Mucosa of rectum (tissue), 2 donors: ENCODE measurements at regions not wholly inside any gene's neighbourhood (a gene's known extent, or its start where the extent isn't known, plus 50 kb on each side); places are given as distances from the start of the nearest gene placed in this dataset.

Experiments
- H3K27ac ChIP-seq, 2 donors: one replicate each; pipeline ENCODE4 v1.7.0; 2013; ENCODE audit warnings: inconsistent platforms in 2 of 2, low read depth in 2 of 2, low read length in 2 of 2
- H3K27me3 ChIP-seq, 2 donors: one replicate each; pipeline ENCODE4 v1.7.0; 2013; ENCODE audit warnings: low read length in 2 of 2; ENCODE audit not compliant: control insufficient read depth in 2 of 2, insufficient read depth in 2 of 2
- H3K36me3 ChIP-seq, 2 donors: one replicate each; pipeline ENCODE4 v1.7.0; 2013; ENCODE audit warnings: low read length in 2 of 2; ENCODE audit not compliant: control insufficient read depth in 2 of 2, insufficient read depth in 2 of 2
- H3K4me1 ChIP-seq, 2 donors: one replicate each; pipeline ENCODE4 v1.7.0; 2013; ENCODE audit warnings: low read length in 2 of 2, mild to moderate bottlenecking in 1 of 2; ENCODE audit not compliant: control insufficient read depth in 2 of 2, insufficient read depth in 2 of 2
- H3K4me3 ChIP-seq, 2 donors: one replicate each; pipeline ENCODE4 v1.7.0; 2013; ENCODE audit warnings: low read length in 2 of 2
- H3K9ac ChIP-seq, 2 donors: one replicate each; pipeline ENCODE4 v1.7.0; 2013; ENCODE audit warnings: low read length in 2 of 2, low read depth in 1 of 2, mild to moderate bottlenecking in 1 of 2
- H3K9me3 ChIP-seq, 2 donors: one replicate each; pipeline ENCODE4 v1.7.0; 2013; ENCODE audit warnings: low read length in 2 of 2; ENCODE audit not compliant: control insufficient read depth in 2 of 2
- donor health status: healthy.
- donor health status: Normal muscosa, but diverticular disease.

- H3K9me3 ChIP-seq: no peaks in the 10 kb centered on the region
- H3K4me3 ChIP-seq: no peak overlapping the region
- peaks cover 0 to 4% of the 10 kb centered on the region in 2 donors for H3K27me3 ChIP-seq
- no peaks in the 10 kb centered on the region for H3K36me3 ChIP-seq
- H3K9ac ChIP-seq: no peak overlapping the region
- H3K4me1 ChIP-seq: no peaks in the 10 kb centered on the region
- no peak overlapping the region for H3K27ac ChIP-seq
Measured at GRCh38 chr14:101498526-101498860, 62.8 kb upstream of the DIO3 start.

GRCh38 chr14:101499080-101499479 is 62.2 kb upstream of the DIO3 start:
- no peaks in the 10 kb centered on the region for H3K9me3 ChIP-seq
- no peaks in the 10 kb centered on the region for H3K36me3 ChIP-seq
- no peak overlapping the region for H3K9ac ChIP-seq
- peaks cover 0 to 4% of the 10 kb centered on the region in 2 donors for H3K27me3 ChIP-seq
- no peak overlapping the region for H3K27ac ChIP-seq
- no peaks in the 10 kb centered on the region for H3K4me1 ChIP-seq
- H3K4me3 ChIP-seq: no peak overlapping the region

DNA sequence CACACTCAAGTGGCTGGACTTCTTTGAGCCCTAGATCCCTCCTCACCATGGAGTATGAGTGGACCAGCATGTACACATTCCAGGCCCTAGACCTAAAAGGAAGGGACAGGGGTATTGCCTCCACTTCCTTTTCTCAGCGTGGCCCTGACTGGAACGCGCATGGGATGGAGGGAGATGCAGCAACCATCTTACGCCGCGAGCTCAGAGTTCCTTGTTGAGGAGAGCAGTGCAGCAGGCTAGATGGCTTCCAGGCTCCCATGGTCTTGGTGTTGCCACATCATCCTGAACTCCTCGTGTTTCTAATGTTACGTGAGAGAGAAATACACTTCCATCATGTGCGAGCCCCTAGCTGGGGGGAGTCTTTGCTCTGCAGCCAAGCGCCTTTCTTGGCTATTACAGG is 61.8 kb upstream of the DIO3 start:
- no peaks in the 10 kb centered on the region for H3K4me1 ChIP-seq
- peaks cover 0 to 4% of the 10 kb centered on the region in 2 donors for H3K27me3 ChIP-seq
- H3K4me3 ChIP-seq: no peak overlapping the region
- H3K36me3 ChIP-seq: no peaks in the 10 kb centered on the region
- no peaks in the 10 kb centered on the region for H3K9me3 ChIP-seq
- H3K9ac ChIP-seq: no peak overlapping the region
- H3K27ac ChIP-seq: no peak overlapping the region

DNA sequence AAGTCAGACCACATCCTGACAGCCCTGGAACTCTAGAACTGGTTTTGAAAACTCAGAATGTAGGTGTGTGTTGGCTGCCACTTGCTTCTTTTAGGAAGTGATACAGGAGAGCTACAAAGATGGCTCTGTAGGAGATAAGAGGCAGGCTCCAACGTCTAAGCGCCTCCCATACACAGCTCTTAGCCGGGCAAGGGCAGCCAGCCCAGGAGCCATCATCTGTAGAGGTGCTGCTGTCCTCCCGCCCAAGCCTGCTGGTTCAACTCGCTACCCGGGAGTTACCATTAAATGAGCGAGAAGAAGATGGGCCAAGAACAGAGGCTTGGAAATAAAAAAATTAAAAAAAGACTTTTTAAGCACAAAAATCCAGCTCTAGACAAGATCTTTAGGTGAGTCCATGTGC is 61.2 kb upstream of the DIO3 start:
- Histone ChIP-seq H3K27me3 (peaks cover 0 to 4% of the 10 kb centered on the region in 2 donors), H3K36me3 (no peaks in the 10 kb centered on the region), H3K4me1 (no peaks in the 10 kb centered on the region), H3K27ac (no peak overlapping the region), H3K4me3 (no peak overlapping the region), H3K9ac (no peak overlapping the region), H3K9me3 (no peaks in the 10 kb centered on the region)

DNA sequence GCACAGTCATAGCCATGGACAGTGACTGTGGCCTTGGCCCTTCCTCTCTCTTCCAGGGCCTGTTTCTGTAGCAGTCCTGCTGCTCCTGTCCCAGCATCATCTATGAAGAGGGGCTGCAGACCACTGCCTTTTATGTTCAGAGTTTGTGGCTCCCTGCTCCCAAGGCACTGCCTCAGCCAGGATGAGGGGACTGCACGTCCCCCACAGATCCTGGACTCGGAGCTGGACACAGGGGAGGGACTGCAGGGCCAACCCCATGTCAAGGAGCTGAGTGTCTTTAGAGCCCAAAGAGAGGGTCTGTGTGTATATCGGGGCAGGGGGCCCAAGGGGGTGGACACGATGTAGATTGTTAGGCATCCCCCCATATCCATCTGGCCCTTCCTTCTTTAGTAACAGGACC is 60.6 kb upstream of the DIO3 start:
- Histone ChIP-seq H3K27me3 (peaks cover 0 to 4% of the 10 kb centered on the region in 2 donors), H3K36me3 (no peaks in the 10 kb centered on the region), H3K27ac (no peak overlapping the region), H3K4me1 (no peaks in the 10 kb centered on the region), H3K9me3 (no peaks in the 10 kb centered on the region), H3K9ac (no peak overlapping the region), H3K4me3 (no peak overlapping the region)

GRCh38 chr14:101501341-101501740 is 60.0 kb upstream of the DIO3 start:
- H3K4me1 ChIP-seq: no peaks in the 10 kb centered on the region
- H3K27ac ChIP-seq: no peak overlapping the region
- H3K9me3 ChIP-seq: no peaks in the 10 kb centered on the region
- H3K4me3 ChIP-seq: no peak overlapping the region
- peaks cover 0 to 4% of the 10 kb centered on the region in 2 donors for H3K27me3 ChIP-seq
- H3K9ac ChIP-seq: no peak overlapping the region
- no peaks in the 10 kb centered on the region for H3K36me3 ChIP-seq

DNA sequence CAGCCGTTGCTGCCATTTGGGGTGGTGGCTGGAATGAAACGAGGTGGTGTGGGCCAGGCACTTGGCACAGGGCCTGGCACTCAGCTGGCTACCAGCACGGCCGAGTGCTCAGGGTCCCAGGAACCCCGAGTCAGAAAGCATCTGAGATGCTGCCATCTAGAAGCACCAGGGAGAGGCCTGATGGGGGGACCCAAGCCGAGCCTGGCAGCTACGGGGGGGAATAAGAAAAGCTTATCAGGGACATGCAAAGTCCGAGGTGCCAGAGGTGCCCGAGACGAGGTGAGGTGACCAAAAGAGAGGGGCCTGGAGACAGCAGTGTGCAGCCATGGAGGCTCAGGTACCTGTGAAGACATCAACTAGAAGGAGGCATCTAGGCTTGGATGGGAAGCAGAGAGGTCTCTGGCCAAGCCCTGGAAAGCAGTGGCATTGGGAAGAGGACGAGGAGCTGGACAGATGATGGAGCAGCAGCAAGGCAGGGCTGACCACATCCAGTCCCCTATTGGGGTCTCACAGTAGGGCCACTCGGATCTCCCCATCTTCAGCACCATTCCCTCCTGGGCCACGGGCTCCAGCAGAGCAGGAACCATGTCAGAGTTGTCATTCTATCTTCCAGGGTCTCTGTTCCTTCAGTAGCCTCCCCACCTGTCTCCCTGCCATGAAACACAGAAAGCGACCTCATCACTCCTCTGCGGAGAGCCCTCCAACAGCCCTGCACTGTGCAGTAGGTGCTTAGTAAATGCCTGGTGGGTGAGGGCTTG is 59.3 kb upstream of the DIO3 start:
- Histone ChIP-seq H3K9ac (no peak overlapping the region), H3K9me3 (no peaks in the 10 kb centered on the region), H3K4me3 (no peak overlapping the region), H3K27ac (no peak overlapping the region), H3K27me3 (peaks cover 0 to 4% of the 10 kb centered on the region in 2 donors), H3K4me1 (no peaks in the 10 kb centered on the region), H3K36me3 (no peaks in the 10 kb centered on the region)

- no peaks in the 10 kb centered on the region for H3K4me1 ChIP-seq
- no peaks in the 10 kb centered on the region for H3K9me3 ChIP-seq
- H3K27ac ChIP-seq: no peak overlapping the region
- H3K36me3 ChIP-seq: no peaks in the 10 kb centered on the region
- H3K27me3 ChIP-seq: peaks cover 0 to 4% of the 10 kb centered on the region in 2 donors
- H3K9ac ChIP-seq: no peak overlapping the region
- no peak overlapping the region for H3K4me3 ChIP-seq
Measured at GRCh38 chr14:101502761-101503392, 58.4 kb upstream of the DIO3 start.

GRCh38 chr14:101503431-101504095 is 57.7 kb upstream of the DIO3 start:
- H3K36me3 ChIP-seq: no peaks in the 10 kb centered on the region
- H3K27ac ChIP-seq: no peak overlapping the region
- peaks cover 0 to 4% of the 10 kb centered on the region in 2 donors for H3K27me3 ChIP-seq
- H3K4me1 ChIP-seq: no peaks in the 10 kb centered on the region
- no peak overlapping the region for H3K4me3 ChIP-seq
- no peaks in the 10 kb centered on the region for H3K9me3 ChIP-seq
- H3K9ac ChIP-seq: no peak overlapping the region
